NCI-H2107 treated with DMSO at 0.1 percent for 48 hours (cell line): ENCODE measurements at regions not wholly inside any gene's neighbourhood (a gene's known extent, or its start where the extent isn't known, plus 50 kb on each side); places are given as distances from the start of the nearest gene placed in this dataset.
"Not testable (repeated sequence)": the region's sequence is repeated elsewhere in the genome, so short reads cannot be mapped to it uniquely, and the experiment has no call there.

Source experiments
- DNase-seq: peaks from one replicate; lab custom pipeline; 2025; ENCODE audit not compliant: unreplicated experiment; lab: John Stamatoyannopoulos, UW

DNA sequence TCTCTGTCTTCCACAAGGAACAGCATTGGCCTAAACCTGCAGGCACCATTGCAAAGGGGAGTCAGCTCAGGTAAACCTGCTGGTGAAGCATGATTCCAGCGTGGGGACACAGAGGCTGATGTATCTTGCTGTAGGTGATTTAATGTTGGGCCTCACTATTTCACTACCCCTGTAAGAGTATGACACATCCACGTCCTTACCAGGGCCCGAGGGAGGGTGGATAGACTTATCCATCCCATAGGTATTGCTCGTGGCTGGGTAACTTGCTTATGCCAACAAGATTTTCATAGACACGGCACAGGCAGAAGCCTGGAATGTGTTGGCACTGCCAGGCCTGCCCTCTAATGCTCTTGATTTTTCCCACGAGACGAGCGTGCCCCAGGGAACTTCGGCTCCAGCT lies 107.4 kb upstream of the SULF2 start:
- not testable (repeated sequence) for DNase-seq

GRCh38 chr20:47890708-47891107 lies 105.4 kb upstream of the SULF2 start:
- not testable (repeated sequence) for DNase-seq

GRCh38 chr20:47889751-47890150 lies 104.5 kb upstream of the SULF2 start:
- not testable (repeated sequence) for DNase-seq

DNA sequence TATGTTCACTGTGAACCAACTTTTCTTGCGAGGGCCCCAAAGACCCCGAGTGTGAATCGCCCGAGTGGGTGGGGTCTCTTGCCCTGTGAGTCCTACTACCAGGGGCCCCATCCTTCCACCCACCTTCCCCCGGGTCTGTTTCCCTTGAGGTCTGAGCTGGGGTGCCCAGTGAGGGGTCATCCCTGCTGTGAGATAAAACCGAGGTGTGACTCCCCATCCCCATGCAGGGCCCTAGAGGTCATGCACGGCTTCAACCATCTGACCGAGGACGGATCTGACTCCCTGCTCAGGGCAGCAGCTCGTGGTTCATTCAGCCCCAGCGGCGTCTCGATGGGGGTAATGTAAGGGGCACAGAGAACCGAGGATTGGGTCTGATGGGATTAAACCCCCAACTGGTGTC lies 103.1 kb upstream of the SULF2 start:
- DNase-seq = no peak

- no peak for DNase-seq
Observed at GRCh38 chr20:47887477-47888080, 102.3 kb upstream of the SULF2 start.

GRCh38 chr20:47887064-47887463 lies 101.8 kb upstream of the SULF2 start:
- DNase-seq = no peak

DNA sequence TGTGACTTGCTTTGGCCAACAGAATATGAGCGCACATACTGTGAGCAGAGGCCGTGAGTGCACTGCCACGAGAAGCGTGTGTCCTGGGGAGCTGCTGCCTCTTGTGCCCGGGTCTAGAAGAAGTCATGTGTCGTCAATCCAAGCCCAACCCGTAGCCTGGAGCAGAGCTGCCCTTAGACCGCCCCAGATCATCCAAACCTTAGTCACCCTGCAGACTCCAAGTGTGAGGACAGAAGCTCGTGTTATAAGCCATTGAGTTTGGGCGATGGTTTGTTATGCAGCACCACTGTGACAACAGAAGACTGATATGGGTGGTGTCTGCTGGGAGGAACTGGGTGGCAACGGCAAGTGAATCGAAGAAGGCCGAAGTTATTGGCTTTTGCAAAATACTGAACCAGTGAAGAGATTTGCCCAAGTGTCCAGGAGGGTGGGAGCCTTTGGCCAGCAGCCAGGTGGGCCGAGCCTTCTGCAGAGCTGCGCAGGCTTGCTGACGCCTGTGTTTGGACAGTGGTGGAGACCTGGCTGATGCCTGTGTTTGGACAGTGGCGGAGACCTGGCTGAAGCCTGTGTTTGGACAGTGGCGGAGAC lies 101.3 kb upstream of the SULF2 start:
- no peak for DNase-seq

DNA sequence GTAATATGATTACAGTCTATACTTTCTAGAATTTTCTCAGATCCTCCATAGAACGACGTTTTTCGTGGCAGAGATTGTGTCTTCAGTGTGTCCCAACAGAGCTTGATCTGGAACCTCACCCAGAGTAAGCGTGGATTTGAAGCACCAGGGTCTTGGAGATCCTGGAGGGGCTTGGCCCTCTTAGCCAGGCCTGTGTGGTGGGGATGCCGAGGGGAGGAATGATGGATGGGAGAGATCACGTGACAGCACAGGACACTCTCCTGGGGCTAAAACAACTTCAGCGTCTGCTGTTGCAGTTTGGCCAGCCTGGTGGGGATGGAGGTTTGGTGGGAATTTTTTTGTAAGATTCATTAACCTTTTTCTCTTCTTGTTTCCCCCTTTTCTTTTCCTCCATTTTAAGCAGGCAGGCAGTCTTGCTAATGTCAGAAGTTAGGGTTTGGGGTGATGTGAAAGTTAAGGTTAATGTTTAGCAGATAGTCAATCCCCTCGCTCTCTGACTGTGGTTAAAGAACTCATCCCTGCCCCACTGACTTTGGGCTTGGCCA lies 100.7 kb upstream of the SULF2 start:
- DNase-seq = no peak

GRCh38 chr20:47883940-47884339 lies 98.7 kb upstream of the SULF2 start:
- DNase-seq = not testable (repeated sequence)

DNA sequence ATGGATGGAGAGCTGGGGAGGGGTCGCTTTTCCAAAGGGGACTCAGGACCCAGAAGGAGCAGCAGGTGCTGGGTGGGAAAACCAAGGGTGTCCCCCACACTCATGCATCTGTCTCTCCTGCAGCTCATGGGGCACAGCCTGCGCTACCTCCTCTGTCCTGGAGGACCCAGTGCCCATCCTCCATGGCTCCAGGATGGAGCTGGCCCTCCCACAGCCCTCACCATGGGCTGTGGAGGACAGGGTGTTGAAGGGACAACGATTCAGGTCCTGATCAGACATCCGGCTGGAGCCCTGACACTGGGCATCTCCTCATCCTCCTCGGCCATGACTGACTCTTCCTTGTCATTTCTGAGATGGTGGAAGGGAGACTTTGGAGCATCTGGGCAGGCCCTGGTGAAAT lies 97.9 kb upstream of the SULF2 start:
- no peak for DNase-seq

GRCh38 chr20:47879771-47880170 lies 94.5 kb upstream of the SULF2 start:
- no peak for DNase-seq

DNA sequence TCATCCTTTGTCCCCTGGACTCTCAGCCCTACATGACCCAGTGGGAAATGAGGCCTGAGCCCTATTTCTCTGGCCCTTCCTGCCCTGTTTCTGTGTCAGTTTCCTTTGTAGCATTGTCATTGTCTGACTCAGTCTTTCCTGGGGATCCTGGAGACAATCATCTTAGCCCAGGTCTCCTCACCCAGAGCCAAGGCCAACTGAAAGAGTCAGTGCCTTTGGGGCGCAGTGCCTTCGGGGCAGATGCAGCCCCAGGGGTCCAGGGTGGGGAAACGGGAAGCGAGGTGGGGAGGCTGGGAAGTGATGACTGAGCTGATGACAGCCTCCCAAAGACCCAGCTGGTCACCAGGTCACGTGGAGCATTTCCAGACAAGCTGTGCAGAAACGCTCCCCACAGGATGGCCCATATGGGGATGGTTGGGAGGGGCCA lies 93.3 kb upstream of the SULF2 start:
- DNase-seq = no peak

DNA sequence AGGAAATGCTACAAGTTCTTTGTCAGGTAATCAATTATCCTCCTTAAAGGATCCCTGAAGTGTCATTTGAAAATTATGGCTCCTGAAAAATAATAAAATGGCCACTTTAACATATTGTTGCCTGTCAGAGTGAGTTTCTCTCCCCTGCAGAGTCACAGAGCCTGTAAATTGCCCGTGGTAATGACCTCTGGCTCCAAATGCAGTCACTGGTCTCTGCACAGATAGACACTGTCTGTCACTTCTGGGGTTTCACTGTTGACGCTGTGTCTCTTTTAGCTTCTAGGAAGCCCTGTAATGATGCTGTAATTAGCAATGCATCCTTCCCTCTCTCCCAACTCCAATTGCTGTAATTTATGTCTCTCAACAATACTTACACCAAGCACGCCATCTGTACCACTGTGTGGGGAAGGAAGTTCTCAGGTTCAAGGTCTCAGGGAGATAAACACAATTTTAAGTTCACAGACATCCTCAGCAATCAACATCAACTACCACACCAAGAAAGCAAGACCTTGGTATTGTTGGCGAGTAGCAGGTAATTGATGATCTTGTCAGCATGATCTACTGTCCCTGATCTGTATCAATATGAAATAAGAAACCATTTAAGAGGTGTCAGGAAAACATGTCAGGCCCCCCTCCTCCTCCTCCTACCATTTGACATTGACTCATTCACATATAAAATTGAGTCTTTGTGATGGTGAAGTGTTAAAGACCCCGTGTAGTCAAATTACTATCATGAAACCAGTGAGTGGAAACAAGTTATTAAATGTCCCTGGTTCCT lies 91.2 kb upstream of the SULF2 start:
- no peak for DNase-seq

DNA sequence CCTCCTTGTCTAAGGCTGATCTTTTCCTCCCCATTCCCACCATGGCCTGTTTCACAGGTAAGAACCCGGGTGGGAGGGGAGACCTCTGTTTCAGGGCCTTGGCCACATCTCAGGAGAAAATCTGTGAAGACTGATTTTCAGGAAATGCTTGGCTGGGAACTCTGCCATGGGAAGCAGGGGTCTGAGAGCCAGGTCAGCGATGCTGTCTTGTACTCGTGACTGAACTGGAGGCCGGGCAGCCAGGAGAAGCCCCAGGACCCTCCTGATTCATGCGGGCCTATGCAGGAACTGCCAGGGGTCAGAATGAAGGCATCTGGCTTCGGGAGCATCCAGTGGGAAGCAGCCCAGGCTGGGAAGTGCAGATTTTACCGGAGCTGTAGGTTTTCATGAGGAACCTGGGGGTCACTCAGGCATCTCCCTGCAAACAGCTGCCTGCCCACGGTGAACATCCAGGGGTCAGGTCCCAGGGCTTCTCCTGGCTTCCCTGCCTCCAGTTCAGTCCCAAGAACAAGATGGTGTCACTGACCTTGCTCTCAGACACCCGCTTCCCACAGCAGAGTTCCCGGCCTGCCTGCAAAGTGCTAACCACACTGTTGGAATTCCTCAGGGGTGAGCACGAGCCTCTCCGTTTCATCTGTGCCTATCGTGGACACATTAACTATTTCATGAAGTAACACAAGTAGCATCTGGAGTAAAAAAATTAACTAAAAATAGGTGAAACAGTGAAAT lies 90.2 kb upstream of the SULF2 start:
- DNase-seq = no peak

DNA sequence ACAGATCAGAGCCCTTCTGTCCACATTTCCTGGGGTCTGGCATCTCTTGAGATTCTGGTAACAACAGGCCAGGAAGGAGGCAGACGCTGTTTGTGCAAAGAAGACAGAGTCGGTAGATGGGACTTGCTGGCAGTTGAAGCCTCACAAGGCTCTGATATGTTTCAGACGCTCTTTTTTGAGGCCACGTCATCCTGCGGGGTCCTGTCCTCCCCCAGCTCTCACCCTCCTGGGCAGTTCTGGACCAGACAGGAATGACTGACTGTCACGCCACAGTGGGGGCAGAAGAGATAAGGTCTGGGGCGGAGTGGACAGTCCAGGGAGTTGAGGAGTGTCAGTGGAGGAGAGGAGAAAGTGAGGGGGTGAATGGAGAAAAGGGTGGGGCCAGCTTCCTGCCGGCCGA lies 87.1 kb upstream of the SULF2 start:
- DNase-seq = no peak

- no peak for DNase-seq
Observed at GRCh38 chr20:47870475-47870874, 85.2 kb upstream of the SULF2 start.

DNA sequence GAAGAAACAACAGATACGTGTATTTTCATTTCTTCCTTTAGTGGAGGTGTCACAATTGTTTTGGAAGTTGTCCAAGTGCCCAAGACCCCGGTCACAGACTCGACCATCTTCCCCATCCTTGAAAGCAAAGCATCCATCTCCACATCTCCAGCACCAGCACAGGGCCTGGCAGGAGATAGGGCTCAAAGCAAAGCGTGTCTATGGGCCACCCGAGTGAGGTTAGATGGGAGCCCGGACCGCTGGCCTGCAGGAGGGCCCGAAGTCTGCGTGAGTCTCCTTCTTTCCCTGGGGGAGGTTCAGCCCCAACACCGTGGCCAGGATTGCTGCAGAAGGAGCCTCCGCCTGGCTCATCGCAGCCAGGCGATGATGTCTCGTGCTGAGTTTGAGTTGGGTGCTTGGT lies 83.5 kb upstream of the SULF2 start:
- no peak for DNase-seq

GRCh38 chr20:47868236-47868635 lies 83.0 kb upstream of the SULF2 start:
- DNase-seq = no peak

DNA sequence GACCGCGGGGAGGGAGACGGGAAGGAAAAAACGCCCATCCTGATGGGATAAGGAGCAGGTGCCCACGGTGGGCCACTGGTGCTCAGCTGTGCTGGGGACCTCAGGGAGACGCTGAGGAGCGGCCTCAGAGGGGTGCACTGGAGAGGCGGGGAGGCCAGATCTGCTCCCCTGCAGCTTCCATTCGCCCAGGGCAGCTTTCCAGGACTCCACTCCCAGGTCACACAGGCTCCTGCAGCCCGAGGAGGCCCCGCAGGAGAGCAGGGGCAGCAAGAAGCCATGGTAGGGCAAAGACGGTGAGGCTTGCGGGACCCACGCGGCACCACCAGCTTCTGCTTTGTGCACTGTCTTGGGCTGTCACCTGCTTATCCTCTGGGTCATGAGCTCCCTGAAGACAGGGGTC lies 82.5 kb upstream of the SULF2 start:
- DNase-seq = no peak

- no peak for DNase-seq
Observed at GRCh38 chr20:47866480-47866879, 81.2 kb upstream of the SULF2 start.

- DNase-seq = no peak
Observed at GRCh38 chr20:47865912-47866311, 80.6 kb upstream of the SULF2 start.
